Hypothalamus (tissue), 51 donors: ENCODE measurements at regions not wholly inside any gene's neighbourhood (a gene's known extent, or its start where the extent isn't known, plus 50 kb on each side); places are given as distances from the start of the nearest gene placed in this dataset.

Experiments
- DNase-seq, 51 donors: peaks; one replicate each; lab custom pipeline; 2025; lab: John Stamatoyannopoulos, UW

- DNase-seq, result peak in 1 of 51 donors; percentile 8
These were observed 86.2 kb upstream of the COL6A5 start for GRCh38 chr3:130259166-130259874.

GRCh38 chr3:130260918-130261317 lies 84.6 kb upstream of the COL6A5 start:
- DNase-seq, result no peak

DNA sequence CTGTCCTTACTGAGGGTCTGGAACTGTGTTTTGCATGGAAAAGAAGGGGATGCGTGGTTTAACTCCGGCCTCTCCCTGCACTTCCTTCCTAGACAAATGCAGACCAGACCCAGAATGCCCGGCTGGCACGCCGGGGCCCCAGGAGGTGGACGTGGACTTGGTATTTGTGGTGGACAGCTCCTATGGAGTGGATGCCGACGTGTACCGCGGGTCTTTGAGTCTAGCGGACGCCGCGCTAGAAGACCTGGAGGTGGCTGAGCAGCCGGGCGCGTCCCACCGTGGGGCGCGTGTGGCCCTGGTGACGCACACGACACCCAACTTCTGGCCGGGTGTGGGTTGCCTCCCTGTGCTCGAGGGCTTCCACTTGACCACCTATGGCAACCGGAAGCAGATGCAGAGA lies 81.8 kb upstream of the COL6A5 start:
- no peak for DNase-seq

- DNase-seq, result no peak
These were observed 78.7 kb upstream of the COL6A5 start for GRCh38 chr3:130266817-130267216.

DNA sequence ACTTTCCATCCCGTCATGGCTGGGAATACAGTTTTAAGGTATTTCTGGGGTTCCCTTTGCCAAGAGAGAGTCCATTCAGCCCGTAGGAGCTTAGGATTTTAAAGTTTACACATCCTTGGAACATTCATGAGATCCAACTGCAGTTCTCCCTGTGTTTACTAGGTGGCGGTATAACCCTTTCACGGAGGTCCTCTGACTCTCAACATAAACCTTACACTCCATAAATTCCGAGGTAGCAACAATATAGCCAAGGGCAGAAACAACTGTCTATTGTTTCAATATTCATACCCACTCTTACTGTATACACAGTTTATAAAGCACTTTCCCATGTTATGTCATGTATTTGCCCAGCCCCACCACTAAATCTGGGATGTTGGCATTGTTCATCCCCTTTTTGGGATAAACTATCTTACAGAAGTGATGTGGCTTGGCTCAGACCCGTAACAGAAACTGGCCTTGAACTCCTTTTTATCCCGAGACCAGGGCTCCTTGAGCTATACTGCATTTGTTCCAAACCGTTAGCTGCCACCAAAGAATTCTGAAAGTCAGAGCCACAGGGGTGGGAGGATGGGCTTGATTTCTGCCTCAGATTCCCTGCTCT lies 69.2 kb upstream of the COL6A5 start:
- DNase-seq, result peak in 7 of 51 donors; percentile 1 to 16 (median 5)

GRCh38 chr3:130288670-130289069 lies 56.8 kb upstream of the COL6A5 start:
- DNase-seq, result no peak

DNA sequence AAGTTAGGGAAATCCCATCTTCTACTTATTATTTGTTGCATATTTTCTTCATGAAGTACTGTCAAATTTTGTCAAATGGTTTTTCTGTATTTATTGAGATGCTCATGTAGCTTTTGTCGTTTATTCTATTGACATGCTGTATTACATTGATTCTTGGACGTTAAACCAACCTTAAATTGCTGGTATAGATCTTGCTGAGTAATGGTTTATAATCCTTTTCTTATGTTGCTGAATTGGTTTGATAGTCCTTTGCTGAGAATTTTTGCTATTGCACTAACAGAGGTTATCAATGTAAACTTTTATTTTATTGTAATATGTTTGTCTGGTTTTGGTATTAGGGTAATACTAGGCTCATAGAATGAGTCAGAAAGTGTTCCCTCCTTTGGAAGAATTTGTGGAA lies 54.3 kb upstream of the COL6A5 start:
- DNase-seq, result no peak

- no peak for DNase-seq
These were observed 52.2 kb upstream of the COL6A5 start for GRCh38 chr3:130293247-130293646.
